T-helper 17 cell (primary cell): ENCODE measurements at regions not wholly inside any gene's neighbourhood (a gene's known extent, or its start where the extent isn't known, plus 50 kb on each side); places are given as distances from the start of the nearest gene placed in this dataset.
"Not testable (repeated sequence)": the region's sequence is repeated elsewhere in the genome, so short reads cannot be mapped to it uniquely, and the experiment has no call there.

ENCODE experiments used
- ATAC-seq: fragments of 150-1000 bp; cut with Tn5 transposase; 2 replicates; pipeline ENCODE4 v1.10.0; 2021; ENCODE audit warnings: mild to moderate bottlenecking, moderate library complexity
- DNase-seq, 3 donors: peaks; one replicate each; pipeline versions ENCODE4 v3.0.0 to v3.0.0-alpha.2; 2020 to 2021
- H3K9me3 ChIP-seq: one replicate; pipeline ENCODE4 v1.7.0; 2013; ENCODE audit warnings: low read length, mild to moderate bottlenecking; ENCODE audit not compliant: control insufficient read depth, poor library complexity, severe bottlenecking
- H3K27ac Mint-ChIP-seq: one replicate; pipeline ENCODE4 v1.8.0; 2022; ENCODE audit warnings: mild to moderate bottlenecking, moderate library complexity, mixed read lengths
- H3K27me3 Mint-ChIP-seq: one replicate; pipeline ENCODE4 v1.8.0; 2022; ENCODE audit warnings: mixed read lengths
- H3K36me3 Mint-ChIP-seq: one replicate; pipeline ENCODE4 v1.8.0; 2022; ENCODE audit warnings: low read depth, mixed read lengths
- H3K4me1 Mint-ChIP-seq: one replicate; pipeline ENCODE4 v1.8.0; 2022; ENCODE audit warnings: mild to moderate bottlenecking, mixed read lengths
- H3K4me3 Mint-ChIP-seq: one replicate; pipeline ENCODE4 v1.8.0; 2022; ENCODE audit warnings: mild to moderate bottlenecking, moderate library complexity, mixed read lengths

DNA sequence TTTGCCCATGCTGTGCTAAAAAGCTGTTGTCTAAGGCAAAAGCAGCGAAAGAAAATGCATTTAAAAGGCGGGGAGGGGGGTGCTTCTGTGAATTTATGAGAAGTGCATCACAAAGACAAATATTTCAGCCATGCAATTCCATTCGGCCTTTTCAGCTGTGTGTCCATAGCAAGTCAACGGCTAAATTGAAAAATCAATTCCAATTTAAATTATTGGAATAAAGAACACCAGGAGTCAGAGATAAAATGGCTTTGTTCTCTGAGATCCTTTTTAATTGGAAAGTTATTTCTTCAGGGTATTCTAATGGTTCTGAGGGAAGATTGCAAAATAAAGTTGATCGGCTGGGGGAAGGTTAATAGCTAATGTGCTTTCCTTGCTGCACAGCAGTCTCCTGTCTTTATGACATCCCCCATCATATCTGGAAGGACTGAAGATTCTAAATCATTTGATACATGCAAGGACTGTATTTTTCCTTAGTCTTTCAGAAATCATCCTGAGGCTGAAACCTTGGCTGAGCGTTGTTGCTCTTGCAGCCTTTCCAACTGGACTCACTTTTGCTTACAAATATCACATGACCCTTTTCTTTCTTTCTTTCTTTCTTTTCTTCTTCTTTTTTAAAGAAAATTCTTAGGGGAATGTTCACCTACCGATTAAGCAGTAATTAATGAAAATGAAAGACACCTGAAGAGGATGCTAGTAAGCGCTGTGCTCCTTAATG, 647.1 kb downstream of the DACH1 start:
- no peaks in the 10 kb centered on the region for H3K9me3 ChIP-seq
- Mint-ChIP-seq H3K4me1 (no peaks in the 10 kb centered on the region), H3K36me3 (no peaks in the 10 kb centered on the region), H3K27ac (no peak overlapping the region), H3K27me3 (no peaks in the 10 kb centered on the region), H3K4me3 (no peak overlapping the region)
- ATAC-seq, result no peak
- DNase-seq, result no peak

DNA sequence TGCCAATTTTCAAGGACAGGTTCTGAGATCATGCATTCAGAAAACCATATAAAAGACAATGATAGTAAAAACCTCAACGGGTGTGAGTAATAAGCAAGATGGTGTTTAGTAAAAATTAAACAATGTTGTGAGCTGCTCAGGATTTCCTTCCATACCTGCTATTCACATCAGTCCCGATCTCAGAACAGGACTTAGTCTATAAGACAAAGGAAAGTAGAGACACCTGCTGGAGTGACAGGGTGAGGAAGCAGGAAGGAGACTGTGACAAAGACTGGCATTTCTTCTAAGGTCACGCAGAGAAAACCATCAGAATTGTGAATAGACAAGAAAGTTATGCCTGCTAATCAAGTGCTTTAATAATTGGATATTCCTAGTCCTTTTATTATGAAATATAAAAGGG, 648.0 kb downstream of the DACH1 start:
- no peaks in the 10 kb centered on the region for H3K4me1 Mint-ChIP-seq
- no peak overlapping the region for H3K27ac Mint-ChIP-seq
- H3K36me3 Mint-ChIP-seq, result no peaks in the 10 kb centered on the region
- H3K4me3 Mint-ChIP-seq, result no peak overlapping the region
- DNase-seq (no peak), ATAC-seq (no peak)
- H3K27me3 Mint-ChIP-seq, result no peaks in the 10 kb centered on the region
- H3K9me3 ChIP-seq, result no peaks in the 10 kb centered on the region

- DNase-seq (no peak), ATAC-seq (no peak)
- H3K27ac Mint-ChIP-seq, result no peak overlapping the region
- no peaks in the 10 kb centered on the region for H3K36me3 Mint-ChIP-seq
- H3K4me3 Mint-ChIP-seq, result no peak overlapping the region
- H3K4me1 Mint-ChIP-seq, result no peaks in the 10 kb centered on the region
- no peaks in the 10 kb centered on the region for H3K9me3 ChIP-seq
- no peaks in the 10 kb centered on the region for H3K27me3 Mint-ChIP-seq
These were observed 649.2 kb downstream of the DACH1 start for GRCh38 chr13:71217827-71218226.

DNA sequence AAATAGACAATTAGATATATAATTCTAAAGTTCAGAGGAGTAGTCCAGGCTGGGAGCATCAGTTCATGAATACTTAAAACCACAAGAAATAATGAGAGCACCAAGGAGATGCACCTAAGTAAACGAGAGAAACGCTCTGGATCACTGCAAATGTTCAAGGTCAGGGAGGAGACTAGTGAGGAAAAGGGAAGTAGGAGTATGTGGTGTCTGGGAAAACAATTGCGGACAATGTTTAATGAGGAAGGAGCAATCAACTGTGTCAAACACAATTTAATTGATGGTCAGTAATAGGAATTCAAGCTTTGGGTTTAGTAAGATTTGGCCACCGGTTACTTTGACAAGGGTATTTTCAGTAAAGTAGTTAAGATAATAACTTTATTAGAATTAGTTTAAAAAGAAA, 652.2 kb downstream of the DACH1 start:
- no peak for ATAC-seq
- Mint-ChIP-seq H3K36me3 (no peaks in the 10 kb centered on the region), H3K27me3 (no peaks in the 10 kb centered on the region), H3K4me3 (no peak overlapping the region), H3K4me1 (no peaks in the 10 kb centered on the region), H3K27ac (no peak overlapping the region)
- H3K9me3 ChIP-seq, result no peaks in the 10 kb centered on the region
- DNase-seq, result no peak

GRCh38 chr13:71214357-71214756, 652.6 kb downstream of the DACH1 start:
- no peaks in the 10 kb centered on the region for H3K9me3 ChIP-seq
- DNase-seq (no peak), ATAC-seq (no peak)
- H3K27ac Mint-ChIP-seq, result no peak overlapping the region
- no peak overlapping the region for H3K4me3 Mint-ChIP-seq
- H3K4me1 Mint-ChIP-seq, result no peaks in the 10 kb centered on the region
- no peaks in the 10 kb centered on the region for H3K27me3 Mint-ChIP-seq
- H3K36me3 Mint-ChIP-seq, result no peaks in the 10 kb centered on the region

DNA sequence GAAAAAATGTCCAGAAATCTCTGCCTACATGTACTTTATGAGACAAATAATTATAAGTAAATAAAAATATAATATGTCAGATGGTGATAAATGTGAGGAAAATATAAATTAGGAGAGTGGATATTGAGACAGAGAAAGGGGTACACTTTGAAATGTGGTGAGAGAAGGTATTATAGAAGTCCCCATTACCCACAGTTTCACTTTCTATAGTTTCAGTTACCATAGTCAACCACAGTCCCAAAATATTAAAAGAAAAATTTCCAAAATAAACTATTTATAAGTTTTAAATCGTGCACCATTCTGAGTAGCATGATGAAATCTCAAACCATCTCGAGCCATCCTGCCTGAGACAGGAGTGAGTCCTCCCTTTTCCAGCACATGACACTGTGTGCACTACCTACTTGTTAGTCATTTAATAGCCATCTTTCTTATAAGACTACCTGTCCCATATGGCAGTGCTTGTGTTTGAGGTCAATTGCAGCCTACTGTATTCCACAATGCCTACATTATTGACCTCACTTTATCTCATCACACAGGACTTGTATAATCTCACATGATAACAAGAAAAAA, 653.7 kb downstream of the DACH1 start:
- ATAC-seq, result no peak
- Mint-ChIP-seq H3K27ac (no peak overlapping the region), H3K4me3 (no peak overlapping the region), H3K36me3 (no peaks in the 10 kb centered on the region), H3K4me1 (no peaks in the 10 kb centered on the region), H3K27me3 (no peaks in the 10 kb centered on the region)
- no peaks in the 10 kb centered on the region for H3K9me3 ChIP-seq
- no peak for DNase-seq

- ATAC-seq (no peak), DNase-seq (no peak)
- H3K9me3 ChIP-seq, result no peaks in the 10 kb centered on the region
- no peaks in the 10 kb centered on the region for H3K27me3 Mint-ChIP-seq
- H3K4me3 Mint-ChIP-seq, result no peak overlapping the region
- H3K27ac Mint-ChIP-seq, result no peak overlapping the region
- H3K4me1 Mint-ChIP-seq, result no peaks in the 10 kb centered on the region
- H3K36me3 Mint-ChIP-seq, result no peaks in the 10 kb centered on the region
These were observed 656.1 kb downstream of the DACH1 start for GRCh38 chr13:71210861-71211260.

DNA sequence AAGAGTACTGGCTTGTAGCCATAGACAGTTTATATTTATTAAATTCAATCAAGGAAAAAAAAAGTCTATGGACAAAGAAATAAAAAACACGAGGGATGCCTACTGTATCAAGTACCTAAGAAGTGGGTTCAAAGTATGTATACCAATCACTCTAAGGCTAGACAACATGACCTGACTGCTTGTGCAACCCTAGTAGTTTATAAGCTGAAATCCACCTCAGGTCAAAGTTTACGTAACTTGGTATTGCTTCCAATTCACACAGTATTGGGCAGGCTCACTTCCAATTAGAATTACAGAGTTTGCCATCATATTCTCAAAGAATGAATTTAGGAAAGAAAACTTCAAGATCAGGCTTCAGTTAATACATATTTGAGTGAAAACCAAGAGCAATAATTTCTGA, 657.8 kb downstream of the DACH1 start:
- no peak for DNase-seq
- no peak overlapping the region for H3K27ac Mint-ChIP-seq
- no peaks in the 10 kb centered on the region for H3K36me3 Mint-ChIP-seq
- no peaks in the 10 kb centered on the region for H3K9me3 ChIP-seq
- ATAC-seq, result no peak
- no peaks in the 10 kb centered on the region for H3K4me1 Mint-ChIP-seq
- H3K4me3 Mint-ChIP-seq, result no peak overlapping the region
- no peaks in the 10 kb centered on the region for H3K27me3 Mint-ChIP-seq

DNA sequence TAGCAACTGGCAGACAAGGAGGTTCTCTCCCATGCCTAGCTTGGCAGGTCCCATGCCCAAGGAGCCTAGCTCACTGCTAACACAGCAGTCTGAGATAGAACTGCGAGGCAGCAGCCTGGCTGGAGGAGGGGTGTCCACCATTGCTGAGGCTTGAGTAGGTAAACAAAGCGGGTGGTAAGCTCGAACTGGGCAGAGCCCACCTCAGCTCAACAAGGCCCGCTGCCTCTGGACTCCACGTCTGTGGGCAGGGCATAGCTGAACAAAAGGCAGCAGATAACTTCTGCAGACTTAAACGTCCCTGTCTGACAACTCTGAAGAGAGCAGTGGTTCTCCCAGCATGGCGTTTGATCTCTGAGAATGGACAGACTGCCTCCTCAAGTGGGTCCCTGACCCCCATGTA, 682.4 kb downstream of the DACH1 start:
- H3K9me3 ChIP-seq, H3K4me1 Mint-ChIP-seq, H3K4me3 Mint-ChIP-seq, H3K27me3 Mint-ChIP-seq, DNase-seq, ATAC-seq, H3K27ac Mint-ChIP-seq, H3K36me3 Mint-ChIP-seq: not testable (repeated sequence)

GRCh38 chr13:71183352-71183751, 683.7 kb downstream of the DACH1 start:
- H3K27ac Mint-ChIP-seq, DNase-seq, H3K4me3 Mint-ChIP-seq, ATAC-seq, H3K36me3 Mint-ChIP-seq, H3K4me1 Mint-ChIP-seq, H3K9me3 ChIP-seq, H3K27me3 Mint-ChIP-seq: not testable (repeated sequence)

DNA sequence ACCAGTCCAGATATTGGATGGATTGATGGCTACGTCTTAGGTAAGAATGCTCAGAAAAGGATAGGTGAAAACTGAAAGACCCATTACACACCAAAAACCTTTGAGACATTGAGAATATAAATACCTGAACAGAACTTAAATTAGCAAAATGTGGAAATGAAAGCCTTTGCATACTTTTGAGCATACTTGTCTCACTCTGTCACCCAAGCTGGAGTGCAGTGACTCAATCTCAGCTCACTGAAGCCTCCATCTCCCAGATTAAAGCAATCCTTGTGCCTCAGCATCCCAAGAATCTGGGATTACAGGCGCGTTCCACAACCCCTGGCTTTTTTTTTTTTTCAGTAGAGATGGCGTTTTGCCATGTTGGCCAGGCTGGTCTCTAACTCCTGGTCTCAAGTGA, 695.3 kb downstream of the DACH1 start:
- Mint-ChIP-seq H3K27me3 (no peaks in the 10 kb centered on the region), H3K4me3 (no peak overlapping the region), H3K36me3 (no peaks in the 10 kb centered on the region), H3K4me1 (no peaks in the 10 kb centered on the region), H3K27ac (no peak overlapping the region)
- DNase-seq (no peak), ATAC-seq (no peak)
- H3K9me3 ChIP-seq, result no peaks in the 10 kb centered on the region

- Mint-ChIP-seq H3K36me3 (no peaks in the 10 kb centered on the region), H3K27ac (no peak overlapping the region), H3K4me1 (no peaks in the 10 kb centered on the region), H3K27me3 (no peaks in the 10 kb centered on the region), H3K4me3 (no peak overlapping the region)
- ATAC-seq (no peak), DNase-seq (no peak)
- no peaks in the 10 kb centered on the region for H3K9me3 ChIP-seq
These were observed 697.8 kb downstream of the DACH1 start for GRCh38 chr13:71169180-71169579.

DNA sequence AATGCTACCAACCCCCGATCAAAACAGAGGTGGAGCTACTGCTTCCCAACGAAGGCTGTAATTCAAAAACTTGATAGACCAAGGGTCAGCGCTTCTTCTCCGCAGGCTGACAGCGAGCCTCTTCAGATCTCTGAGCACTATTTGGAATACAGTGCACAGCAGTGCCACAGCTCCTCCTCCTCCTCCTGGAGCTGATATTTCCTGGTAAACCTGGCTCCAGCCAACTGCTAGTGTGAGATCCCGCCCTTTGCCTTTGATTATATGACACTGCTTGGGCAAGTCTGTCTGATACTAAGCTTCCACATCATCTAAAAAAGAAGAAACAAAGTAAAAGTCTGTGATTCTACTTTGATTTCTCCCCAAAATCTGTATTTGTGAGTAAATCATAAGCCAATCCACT, 710.5 kb downstream of the DACH1 start:
- H3K4me1 Mint-ChIP-seq, result no peaks in the 10 kb centered on the region
- no peak overlapping the region for H3K27ac Mint-ChIP-seq
- no peak overlapping the region for H3K4me3 Mint-ChIP-seq
- no peaks in the 10 kb centered on the region for H3K27me3 Mint-ChIP-seq
- H3K36me3 Mint-ChIP-seq, result no peaks in the 10 kb centered on the region
- H3K9me3 ChIP-seq, result no peaks in the 10 kb centered on the region
- DNase-seq (no peak), ATAC-seq (no peak)
